Epithelial cell of esophagus (primary cell): ENCODE measurements at regions not wholly inside any gene's neighbourhood (a gene's known extent, or its start where the extent isn't known, plus 50 kb on each side); places are given as distances from the start of the nearest gene placed in this dataset.

Experiments used
- DNase-seq: peaks from one replicate; pipeline ENCODE4 v3.0.0; 2010; ENCODE audit warnings: low read depth
- H3K4me3 ChIP-seq: 2 replicates; pipeline ENCODE4 v1.5.1; 2011; ENCODE audit warnings: mild to moderate bottlenecking, low read length, control low read depth
- TF ChIP-seq, protein P1 (sequence below): IDR thresholded peaks from 2 replicates; pipeline ENCODE4 v1.5.1; 2011; ENCODE audit warnings: low read depth, mild to moderate bottlenecking, low read length, control low read depth, inconsistent platforms; ENCODE audit not compliant: insufficient read depth; ENCODE audit errors: missing control alignments

DNA sequence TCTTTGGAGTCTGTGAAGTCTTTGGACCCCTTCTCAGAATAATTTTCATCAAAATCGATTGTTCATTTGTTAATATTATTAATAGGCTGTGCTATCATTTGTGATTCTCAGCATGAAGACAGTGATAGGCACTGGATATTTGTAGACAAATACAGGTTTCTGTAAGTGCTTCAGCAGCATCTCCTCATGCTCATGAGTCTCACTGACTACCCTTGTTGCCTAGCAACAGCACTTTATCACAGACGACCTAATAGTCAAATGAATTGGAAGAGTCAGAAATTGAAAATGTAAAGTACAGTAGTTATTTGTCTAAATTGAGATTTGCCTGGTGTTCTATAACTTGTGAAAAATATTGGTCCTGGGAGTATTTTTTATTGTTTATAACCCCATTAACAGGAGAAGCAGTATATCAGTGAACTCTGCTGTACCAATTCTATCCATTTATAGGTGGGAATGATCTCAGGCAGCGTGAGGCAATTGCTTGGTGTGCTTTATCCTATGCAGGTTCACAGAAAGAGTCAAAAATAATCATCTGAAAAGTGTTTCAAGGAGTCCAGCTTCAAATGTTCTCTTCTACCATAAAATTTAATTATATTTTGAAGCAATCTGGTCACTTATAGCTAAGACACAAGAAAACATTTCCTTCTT is 684.6 kb downstream of the RFPL4B start:
- TF ChIP-seq, protein P1, sequence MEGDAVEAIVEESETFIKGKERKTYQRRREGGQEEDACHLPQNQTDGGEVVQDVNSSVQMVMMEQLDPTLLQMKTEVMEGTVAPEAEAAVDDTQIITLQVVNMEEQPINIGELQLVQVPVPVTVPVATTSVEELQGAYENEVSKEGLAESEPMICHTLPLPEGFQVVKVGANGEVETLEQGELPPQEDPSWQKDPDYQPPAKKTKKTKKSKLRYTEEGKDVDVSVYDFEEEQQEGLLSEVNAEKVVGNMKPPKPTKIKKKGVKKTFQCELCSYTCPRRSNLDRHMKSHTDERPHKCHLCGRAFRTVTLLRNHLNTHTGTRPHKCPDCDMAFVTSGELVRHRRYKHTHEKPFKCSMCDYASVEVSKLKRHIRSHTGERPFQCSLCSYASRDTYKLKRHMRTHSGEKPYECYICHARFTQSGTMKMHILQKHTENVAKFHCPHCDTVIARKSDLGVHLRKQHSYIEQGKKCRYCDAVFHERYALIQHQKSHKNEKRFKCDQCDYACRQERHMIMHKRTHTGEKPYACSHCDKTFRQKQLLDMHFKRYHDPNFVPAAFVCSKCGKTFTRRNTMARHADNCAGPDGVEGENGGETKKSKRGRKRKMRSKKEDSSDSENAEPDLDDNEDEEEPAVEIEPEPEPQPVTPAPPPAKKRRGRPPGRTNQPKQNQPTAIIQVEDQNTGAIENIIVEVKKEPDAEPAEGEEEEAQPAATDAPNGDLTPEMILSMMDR = no peak
- no peak overlapping the region for H3K4me3 ChIP-seq
- no peak for DNase-seq

DNA sequence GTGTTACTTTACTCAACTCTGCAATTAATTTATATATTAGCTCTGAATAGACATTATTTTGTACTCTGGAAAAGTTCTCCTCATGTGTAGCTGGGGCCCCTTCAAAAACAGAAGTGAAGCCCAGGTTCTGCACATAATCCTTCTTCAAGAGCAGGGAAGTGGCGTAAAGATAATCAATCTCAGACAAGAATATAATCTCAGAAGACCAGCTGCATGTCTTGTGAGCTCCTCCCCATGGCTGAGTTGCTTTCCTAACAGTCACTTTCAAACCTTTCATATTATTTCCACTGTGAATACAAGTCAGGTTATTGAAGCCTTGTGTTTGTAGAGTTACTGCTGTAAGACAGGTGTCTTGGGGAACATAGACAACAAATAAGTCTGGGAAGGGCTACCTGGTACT is 691.9 kb downstream of the RFPL4B start:
- TF ChIP-seq, protein P1 = no peak

GRCh38 chr6:113047148-113047547 is 700.0 kb downstream of the RFPL4B start:
- TF ChIP-seq, protein P1 = no peak
- H3K4me3 ChIP-seq = no peak overlapping the region
- no peak for DNase-seq

More for the DNA sequence above, 691.9 kb downstream of the RFPL4B start:
- no peak overlapping the region for H3K4me3 ChIP-seq
- DNase-seq = no peak

- no peak for DNase-seq
- H3K4me3 ChIP-seq = no peak overlapping the region
- TF ChIP-seq, protein P1 = no peak
These were observed 700.8 kb downstream of the RFPL4B start for GRCh38 chr6:113047932-113048331.

- no peak overlapping the region for H3K4me3 ChIP-seq
- no peak for DNase-seq
- TF ChIP-seq, protein P1 = no peak
These were observed 701.6 kb downstream of the RFPL4B start for GRCh38 chr6:113048741-113049140.

GRCh38 chr6:113049190-113049589 is 702.1 kb downstream of the RFPL4B start:
- TF ChIP-seq, protein P1 = no peak
- DNase-seq = no peak
- H3K4me3 ChIP-seq = no peak overlapping the region
